ENCODE measurements at regions not wholly inside any gene's neighbourhood (a gene's known extent, or its start where the extent isn't known, plus 50 kb on each side); places are given as distances from the start of the nearest gene placed in this dataset.
"Not testable (repeated sequence)": the region's sequence is repeated elsewhere in the genome, so short reads cannot be mapped to it uniquely, and the experiment has no call there.

- TF ChIP-seq CTCF (IDR thresholded peaks at IDR 0.05; ENCODE audit: unreplicated experiment) = no peak
- BruUV-seq (replicated peaks) = no TSS peak
- Mint-ChIP-seq H3K4me3 (ENCODE audit: low read depth, unreplicated experiment) (no peak overlapping the region), H3K4me1 (ENCODE audit: low read depth, unreplicated experiment) (no peaks in the 10 kb centered on the region), H3K27ac (ENCODE audit: unreplicated experiment) (no peak overlapping the region), H3K27me3 (ENCODE audit: unreplicated experiment) (no peaks in the 10 kb centered on the region), H3K36me3 (ENCODE audit: insufficient read depth, unreplicated experiment) (no peaks in the 10 kb centered on the region), H3K9me3 (ENCODE audit: low read depth, unreplicated experiment) (no peaks in the 10 kb centered on the region)
- CTCF ChIA-PET = interaction anchor here (0.7 kb wide), 1 partner anchor 124 kb away, joined by 5 read pairs; no protein-coding TSS in a partner anchor
- intact Hi-C loops (cut with micrococcal nuclease; ENCODE audit: unreplicated experiment) = no loop called here
- DNase-seq = no peak
Measured at GRCh38 chr5:53166183-53166495, 56.6 kb upstream of the MOCS2 start.

- H3K36me3 Mint-ChIP-seq (ENCODE audit: insufficient read depth, unreplicated experiment) = no peaks in the 10 kb centered on the region
- H3K4me3 Mint-ChIP-seq (ENCODE audit: low read depth, unreplicated experiment) = no peak overlapping the region
- no peak for TF ChIP-seq CTCF (IDR thresholded peaks at IDR 0.05; ENCODE audit: unreplicated experiment)
- intact Hi-C loops (cut with micrococcal nuclease; ENCODE audit: unreplicated experiment) = no loop called here
- no peak for DNase-seq
- H3K27me3 Mint-ChIP-seq (ENCODE audit: unreplicated experiment) = no peaks in the 10 kb centered on the region
- CTCF ChIA-PET = no interaction called here
- no TSS peak for BruUV-seq (replicated peaks)
- H3K27ac Mint-ChIP-seq (ENCODE audit: unreplicated experiment) = no peak overlapping the region
- no peaks in the 10 kb centered on the region for H3K9me3 Mint-ChIP-seq (ENCODE audit: low read depth, unreplicated experiment)
- no peaks in the 10 kb centered on the region for H3K4me1 Mint-ChIP-seq (ENCODE audit: low read depth, unreplicated experiment)
Measured at GRCh38 chr5:53167836-53168235, 58.3 kb upstream of the MOCS2 start.

GRCh38 chr5:53169933-53170332 is 60.4 kb upstream of the MOCS2 start:
- H3K36me3 Mint-ChIP-seq (ENCODE audit: insufficient read depth, unreplicated experiment) = no peaks in the 10 kb centered on the region
- DNase-seq = no peak
- intact Hi-C loops (cut with micrococcal nuclease; ENCODE audit: unreplicated experiment) = loop anchor here (1.0 to 10.0 kb wide), 4 partner anchors 195 to 1047 kb away; no protein-coding TSS in a partner anchor
- H3K4me3 Mint-ChIP-seq (ENCODE audit: low read depth, unreplicated experiment) = no peak overlapping the region
- TF ChIP-seq CTCF (IDR thresholded peaks at IDR 0.05; ENCODE audit: unreplicated experiment) = no peak
- no peaks in the 10 kb centered on the region for H3K4me1 Mint-ChIP-seq (ENCODE audit: low read depth, unreplicated experiment)
- H3K27ac Mint-ChIP-seq (ENCODE audit: unreplicated experiment) = no peak overlapping the region
- H3K27me3 Mint-ChIP-seq (ENCODE audit: unreplicated experiment) = no peaks in the 10 kb centered on the region
- peaks cover 5% of the 10 kb centered on the region for H3K9me3 Mint-ChIP-seq (ENCODE audit: low read depth, unreplicated experiment)
- BruUV-seq (replicated peaks) = no TSS peak
- CTCF ChIA-PET = interaction anchor here (0.9 kb wide), 2 partner anchors 222 to 1065 kb away, joined by 3 to 5 read pairs; no protein-coding TSS in a partner anchor

- no peak overlapping the region for H3K4me3 Mint-ChIP-seq (ENCODE audit: low read depth, unreplicated experiment)
- intact Hi-C loops (cut with micrococcal nuclease; ENCODE audit: unreplicated experiment) = loop anchor here (1.0 to 10.0 kb wide), 4 partner anchors 194 to 1046 kb away; no protein-coding TSS in a partner anchor
- peak; percentile 50 for TF ChIP-seq CTCF (IDR thresholded peaks at IDR 0.05; ENCODE audit: unreplicated experiment)
- H3K27me3 Mint-ChIP-seq (ENCODE audit: unreplicated experiment) = no peaks in the 10 kb centered on the region
- H3K27ac Mint-ChIP-seq (ENCODE audit: unreplicated experiment) = no peak overlapping the region
- H3K4me1 Mint-ChIP-seq (ENCODE audit: low read depth, unreplicated experiment) = no peaks in the 10 kb centered on the region
- peak; percentile 35 for DNase-seq
- CTCF ChIA-PET = interaction anchor here (0.6 to 0.9 kb wide), 3 partner anchors 222 to 1064 kb away, joined by 3 to 5 read pairs (median 3); no protein-coding TSS in a partner anchor
- BruUV-seq (replicated peaks) = no TSS peak
- peaks cover 8% of the 10 kb centered on the region for H3K9me3 Mint-ChIP-seq (ENCODE audit: low read depth, unreplicated experiment)
- no peaks in the 10 kb centered on the region for H3K36me3 Mint-ChIP-seq (ENCODE audit: insufficient read depth, unreplicated experiment)
Measured at GRCh38 chr5:53170746-53171349, 61.3 kb upstream of the MOCS2 start.

- DNase-seq; H3K36me3 Mint-ChIP-seq (ENCODE audit: insufficient read depth, unreplicated experiment); H3K27me3 Mint-ChIP-seq (ENCODE audit: unreplicated experiment); H3K4me3 Mint-ChIP-seq (ENCODE audit: low read depth, unreplicated experiment); BruUV-seq (replicated peaks); H3K27ac Mint-ChIP-seq (ENCODE audit: unreplicated experiment); CTCF ChIA-PET; H3K4me1 Mint-ChIP-seq (ENCODE audit: low read depth, unreplicated experiment); H3K9me3 Mint-ChIP-seq (ENCODE audit: low read depth, unreplicated experiment): not testable (repeated sequence)
- intact Hi-C loops (cut with micrococcal nuclease; ENCODE audit: unreplicated experiment) = loop anchor here (5.0 to 10.0 kb wide), 3 partner anchors 193 to 1045 kb away; no protein-coding TSS in a partner anchor
Measured at GRCh38 chr5:53172073-53172472, 62.5 kb upstream of the MOCS2 start.
